IMR-90 (cell line): ENCODE measurements at regions not wholly inside any gene's neighbourhood (a gene's known extent, or its start where the extent isn't known, plus 50 kb on each side); places are given as distances from the start of the nearest gene placed in this dataset.

Source experiments
- ATAC-seq: fragments of 200-7000 bp; cut with Tn5 transposase; 2 replicates; pipeline ENCODE4 v1.9.1; 2020; ENCODE audit warnings: low read depth, mild to moderate bottlenecking, moderate library complexity
- BruUV-seq: library from RNA; stranded (reverse); fragments of 400-500 nt; replicated peaks from 2 replicates; lab custom pipeline; 2021; lab: Mats Ljungman, UMichigan
- CTCF ChIA-PET: fragments of 300-600 bp; formaldehyde crosslinking; extraction: SDS; loops from one replicate; lab custom pipeline; 2021; ENCODE audit warnings: antibody characterized with exemption; lab: Yijun Ruan, JAX
- POLR2A ChIA-PET: fragments of 300-600 bp; sonication (Branson Sonifier 250); formaldehyde crosslinking; loops from one replicate; lab custom pipeline; 2022; ENCODE audit warnings: antibody characterized with exemption; ENCODE audit not compliant: unreplicated experiment; lab: Charles Lee
- DNase-seq: peaks from one replicate; pipeline ENCODE4 v3.0.0; 2013
- H2AFZ ChIP-seq: replicated peaks from 2 replicates; pipeline ENCODE3; 2013; ENCODE audit warnings: low read length, mild to moderate bottlenecking; ENCODE audit not compliant: poor library complexity
- H2AK5ac ChIP-seq: 2 replicates; pipeline ENCODE4 v1.6.1; 2013; ENCODE audit warnings: low read depth, low read length, inconsistent platforms
- H2AK9ac ChIP-seq: replicated peaks from 2 replicates; pipeline ENCODE3; 2013; ENCODE audit warnings: mild to moderate bottlenecking, low read depth, low read length, moderate library complexity; ENCODE audit not compliant: poor library complexity
- H2BK120ac ChIP-seq: 2 replicates; pipeline ENCODE4 v1.6.1; 2013; ENCODE audit warnings: low read depth, low read length, inconsistent platforms
- H2BK15ac ChIP-seq: 3 replicates; pipeline ENCODE4 v1.6.1; 2013; ENCODE audit warnings: low read depth, low read length, inconsistent platforms
- H2BK20ac ChIP-seq: 2 replicates; pipeline ENCODE4 v1.6.1; 2013; ENCODE audit warnings: low read depth, mild to moderate bottlenecking, inconsistent platforms, low read length, moderate library complexity
- H2BK5ac ChIP-seq: 2 replicates; pipeline ENCODE4 v1.6.1; 2013; ENCODE audit warnings: mild to moderate bottlenecking, low read depth, low read length, inconsistent platforms; ENCODE audit not compliant: poor library complexity, severe bottlenecking
- H3K14ac ChIP-seq: replicated peaks from 2 replicates; pipeline ENCODE4 v1.6.1; 2013; ENCODE audit warnings: low read depth, low read length, inconsistent platforms
- H3K18ac ChIP-seq: 2 replicates; pipeline ENCODE4 v1.6.1; 2013; ENCODE audit warnings: low read depth, low read length, control low read depth
- H3K23ac ChIP-seq: 2 replicates; pipeline ENCODE4 v1.6.1; 2013; ENCODE audit warnings: low read depth, low read length, inconsistent platforms
- H3K27ac ChIP-seq: 2 replicates; pipeline ENCODE4 v1.5.1; 2013; ENCODE audit warnings: mild to moderate bottlenecking, control low read depth, low read length; ENCODE audit not compliant: insufficient read depth
- H3K27me3 ChIP-seq: 2 replicates; pipeline ENCODE4 v1.6.1; 2013; ENCODE audit warnings: low read length; ENCODE audit not compliant: control insufficient read depth, insufficient read depth
- H3K36me3 ChIP-seq: 2 replicates; pipeline ENCODE4 v1.6.1; 2013; ENCODE audit warnings: low read length, mixed read lengths; ENCODE audit not compliant: control insufficient read depth, insufficient read depth
- H3K4ac ChIP-seq: 2 replicates; pipeline ENCODE4 v1.6.1; 2013; ENCODE audit warnings: low read depth, low read length, inconsistent platforms
- H3K4me1 ChIP-seq: 2 replicates; pipeline ENCODE4 v1.6.1; 2013; ENCODE audit warnings: low read length, mixed read lengths; ENCODE audit not compliant: control insufficient read depth, insufficient read depth
- H3K4me2 ChIP-seq: 2 replicates; pipeline ENCODE4 v1.6.1; 2013; ENCODE audit warnings: low read depth, mild to moderate bottlenecking, control low read depth, low read length, moderate library complexity
- H3K4me3 ChIP-seq: 2 replicates; pipeline ENCODE4 v1.5.1; 2013; ENCODE audit warnings: low read depth, mild to moderate bottlenecking, control low read depth, low read length, moderate library complexity; ENCODE audit not compliant: insufficient read depth
- H3K56ac ChIP-seq: 2 replicates; pipeline ENCODE4 v1.6.1; 2013; ENCODE audit warnings: low read length, inconsistent platforms; ENCODE audit not compliant: insufficient read depth; ENCODE audit errors: extremely low read depth
- H3K79me1 ChIP-seq, 2 experiments: 2 replicates each; pipeline ENCODE4 v1.6.1; 2013; ENCODE audit warnings: low read length in 2 of 2, inconsistent platforms in 1 of 2, low read depth in 1 of 2
- H3K9ac ChIP-seq: 2 replicates; pipeline ENCODE4 v1.6.1; 2013; ENCODE audit warnings: low read depth, low read length, control low read depth
- H3K9me1 ChIP-seq: 2 replicates; pipeline ENCODE4 v1.6.1; 2013; ENCODE audit warnings: low read length, inconsistent platforms; ENCODE audit not compliant: insufficient read depth
- H3K9me3 ChIP-seq: 2 replicates; pipeline ENCODE4 v1.6.1; 2013; ENCODE audit warnings: low read length; ENCODE audit not compliant: control insufficient read depth, insufficient read depth
- H4K20me1 ChIP-seq: 2 replicates; pipeline ENCODE4 v1.6.1; 2013; ENCODE audit warnings: low read length, inconsistent platforms; ENCODE audit not compliant: insufficient read depth
- H4K5ac ChIP-seq: 2 replicates; pipeline ENCODE4 v1.6.1; 2013; ENCODE audit warnings: mild to moderate bottlenecking, low read depth, low read length, control low read depth
- H4K8ac ChIP-seq, 2 experiments: 2 replicates each; pipeline ENCODE4 v1.6.1; 2013; ENCODE audit warnings: low read depth in 2 of 2, low read length in 2 of 2, control low read depth in 1 of 2, inconsistent platforms in 1 of 2
- H4K91ac ChIP-seq: 2 replicates; pipeline ENCODE4 v1.6.1; 2013; ENCODE audit warnings: low read depth, low read length, inconsistent platforms; ENCODE audit not compliant: insufficient read depth
- BHLHE40 ChIP-seq: fragments of 150-350 bp; IDR thresholded peaks from 2 replicates; pipeline ENCODE4 v1.6.1; 2016; ENCODE audit warnings: mild to moderate bottlenecking, low read depth, low read length
- CEBPB ChIP-seq: IDR thresholded peaks from 2 replicates; pipeline ENCODE4 v1.6.1; 2012; ENCODE audit warnings: low read depth, low read length, improper control_type of control experiment
- CHD1 ChIP-seq: IDR thresholded peaks from 2 replicates; pipeline ENCODE4 v1.6.1; 2012; ENCODE audit warnings: low read depth, low read length, improper control_type of control experiment
- CTCF ChIP-seq: conservative IDR thresholded peaks from 2 replicates; pipeline ENCODE4 v1.5.1; 2012; ENCODE audit warnings: mild to moderate bottlenecking, low read depth, low read length, improper control_type of control experiment
- ELK1 ChIP-seq: fragments of 150-350 bp; IDR thresholded peaks from 2 replicates; pipeline ENCODE4 v1.6.1; 2016; ENCODE audit warnings: low read depth, mild to moderate bottlenecking, low read length, moderate library complexity, borderline replicate concordance
- FOS ChIP-seq: fragments of 150-350 bp; IDR thresholded peaks from 2 replicates; pipeline ENCODE4 v1.6.1; 2016; ENCODE audit warnings: low read depth, low read length
- MAFK ChIP-seq: IDR thresholded peaks from 2 replicates; pipeline ENCODE4 v1.6.1; 2012; ENCODE audit warnings: low read depth, low read length, improper control_type of control experiment
- MAZ ChIP-seq: IDR thresholded peaks from 2 replicates; pipeline ENCODE4 v1.6.1; 2012; ENCODE audit warnings: low read depth, mild to moderate bottlenecking, low read length, improper control_type of control experiment, moderate library complexity, borderline replicate concordance
- MXI1 ChIP-seq: IDR thresholded peaks from 2 replicates; pipeline ENCODE4 v1.6.1; 2012; ENCODE audit warnings: low read depth, mild to moderate bottlenecking, low read length, moderate library complexity, borderline replicate concordance
- NFE2L2 ChIP-seq: fragments of 150-350 bp; IDR thresholded peaks from 2 replicates; pipeline ENCODE4 v1.6.1; 2016; ENCODE audit warnings: low read depth, mild to moderate bottlenecking, low read length
- POLR2A ChIP-seq: IDR thresholded peaks from 2 replicates; pipeline ENCODE4 v1.6.1; 2012; ENCODE audit warnings: mild to moderate bottlenecking, low read depth, low read length
- RAD21 ChIP-seq: IDR thresholded peaks from 2 replicates; pipeline ENCODE4 v1.6.1; 2012; ENCODE audit warnings: low read length, improper control_type of control experiment
- RFX5 ChIP-seq: IDR thresholded peaks from 2 replicates; pipeline ENCODE4 v1.8.0; 2012; ENCODE audit warnings: low read depth, mild to moderate bottlenecking, low read length, moderate library complexity
- SMC3 ChIP-seq: fragments of 150-350 bp; IDR thresholded peaks from 2 replicates; pipeline ENCODE4 v1.6.1; 2016; ENCODE audit warnings: low read depth, mild to moderate bottlenecking, antibody characterized with exemption, low read length, moderate library complexity
- USF2 ChIP-seq: fragments of 150-350 bp; IDR thresholded peaks from 2 replicates; pipeline ENCODE4 v1.6.1; 2017; ENCODE audit warnings: mild to moderate bottlenecking, antibody characterized with exemption, low read length, low read depth
- WGBS, 2 experiments: methylation state at CpG; one replicate each; pipeline versions ENCODE4 v1.1.5 to v1.1.7; 2013; ENCODE audit warnings: missing lambda C conversion rate in 2 of 2; ENCODE audit not compliant: insufficient read length in 1 of 2; ENCODE audit errors: extremely low coverage in 2 of 2; 5-methylcytosine and 5-hydroxymethylcytosine counted together
- dilution Hi-C: fragments of 300-500 bp; cut with HindIII; formaldehyde crosslinking; loops from one replicate; pipeline ENCODE4 v1.14.3; 2018; ENCODE audit warnings: low sequenced_read_pairs; ENCODE audit not compliant: unreplicated experiment
- in situ Hi-C: fragments of 300-500 bp; cut with MboI; formaldehyde crosslinking; loops from 3 replicates; pipeline ENCODE4 v1.14.3; 2019; ENCODE audit warnings: low sequenced_read_pairs, inconsistent platforms, mixed read lengths
- intact Hi-C: fragments of 100-400 bp; cut with micrococcal nuclease; formaldehyde crosslinking; loops from 2 replicates; pipeline ENCODE4 v1.10.0; 2022

GRCh38 chr1:34500451-34500850, 254.4 kb upstream of the GJB5 start:
- no peak for TF ChIP-seq NFE2L2
- TF ChIP-seq CHD1 = no peak
- TF ChIP-seq RAD21 = no peak
- TF ChIP-seq BHLHE40 = no peak
- TF ChIP-seq CEBPB = no peak
- no peak for TF ChIP-seq MXI1
- no peak for TF ChIP-seq CTCF
- no peak for TF ChIP-seq MAFK
- no peak for TF ChIP-seq USF2
- no peak for TF ChIP-seq FOS
- TF ChIP-seq MAZ = no peak
- TF ChIP-seq RFX5 = no peak
- TF ChIP-seq SMC3 = no peak
- TF ChIP-seq ELK1 = no peak
- no peak for TF ChIP-seq POLR2A
- Histone ChIP-seq H3K18ac (no peak overlapping the region), H3K27me3 (no peaks in the 10 kb centered on the region), H2AK5ac (no peak overlapping the region), H2BK120ac (no peak overlapping the region), H4K20me1 (no peaks in the 10 kb centered on the region), H4K8ac (no peak overlapping the region), H2BK15ac (no peak overlapping the region), H3K9ac (no peak overlapping the region), H3K4me2 (no peak overlapping the region), H4K91ac (no peak overlapping the region), H3K9me3 (peaks cover 5% of the 10 kb centered on the region; the same call in 1 of the 2 replicates), H2BK20ac (no peak overlapping the region), H4K5ac (no peak overlapping the region), H3K4me3 (no peak overlapping the region), H2AFZ (no peak overlapping the region), H3K79me1 (no peaks in the 10 kb centered on the region), H3K14ac (no peak overlapping the region), H3K27ac (no peak overlapping the region), H3K23ac (no peak overlapping the region), H3K36me3 (no peaks in the 10 kb centered on the region), H3K4me1 (no peaks in the 10 kb centered on the region), H3K56ac (no peak overlapping the region), H2AK9ac (no peak overlapping the region), H3K9me1 (no peaks in the 10 kb centered on the region), H3K4ac (no peak overlapping the region), H2BK5ac (no peak overlapping the region)
- dilution Hi-C loops = no loop called here
- DNase-seq (no peak), ATAC-seq (peak; percentile 46; the same call in 1 of the 2 replicates)
- WGBS, 2 experiments = 14% methylated on average over 1 of the region's 6 CpGs; no CpG with 5 or more reads in 1 of the 2 experiments
- POLR2A ChIA-PET = no interaction called here
- intact Hi-C loops = no loop called here
- BruUV-seq = no TSS peak
- CTCF ChIA-PET = no interaction called here
- in situ Hi-C loops = no loop called here
